NCI-H526 treated with DMSO at 0.1 percent for 48 hours (cell line): ENCODE measurements at regions not wholly inside any gene's neighbourhood (a gene's known extent, or its start where the extent isn't known, plus 50 kb on each side); places are given as distances from the start of the nearest gene placed in this dataset.

Experiments used
- DNase-seq: peaks from one replicate; lab custom pipeline; 2025; lab: John Stamatoyannopoulos, UW

GRCh38 chr19:28292822-28293500 lies 920.0 kb downstream of the UQCRFS1 start:
- DNase-seq = peak; percentile 78

- DNase-seq = no peak
These were observed 921.1 kb downstream of the UQCRFS1 start for GRCh38 chr19:28291874-28292273.

- DNase-seq = no peak
These were observed 921.8 kb downstream of the UQCRFS1 start for GRCh38 chr19:28290963-28291657.

- peak; percentile 77 for DNase-seq
These were observed 923.5 kb downstream of the UQCRFS1 start for GRCh38 chr19:28289295-28290063.

- peak; percentile 10 for DNase-seq
These were observed 924.2 kb downstream of the UQCRFS1 start for GRCh38 chr19:28288572-28289264.

- DNase-seq = no peak
These were observed 927.0 kb downstream of the UQCRFS1 start for GRCh38 chr19:28285917-28286316.

- DNase-seq = no peak
These were observed 927.9 kb downstream of the UQCRFS1 start for GRCh38 chr19:28285078-28285477.

- DNase-seq = no peak
These were observed 928.6 kb downstream of the UQCRFS1 start for GRCh38 chr19:28284389-28284788.

- DNase-seq = no peak
These were observed 929.4 kb downstream of the UQCRFS1 start for GRCh38 chr19:28283592-28283991.

GRCh38 chr19:28281676-28282075 lies 931.3 kb downstream of the UQCRFS1 start:
- DNase-seq = no peak

- no peak for DNase-seq
These were observed 948.4 kb downstream of the UQCRFS1 start for GRCh38 chr19:28264556-28264955.

GRCh38 chr19:28258829-28259228 lies 954.1 kb downstream of the UQCRFS1 start:
- DNase-seq = no peak

GRCh38 chr19:28257396-28257795 lies 955.6 kb downstream of the UQCRFS1 start:
- DNase-seq = no peak

GRCh38 chr19:28247243-28247642 lies 965.7 kb downstream of the UQCRFS1 start:
- DNase-seq = no peak

- no peak for DNase-seq
These were observed 967.0 kb downstream of the UQCRFS1 start for GRCh38 chr19:28245937-28246336.

GRCh38 chr19:28244966-28245365 lies 968.0 kb downstream of the UQCRFS1 start:
- no peak for DNase-seq

GRCh38 chr19:28242317-28242927 lies 970.5 kb downstream of the UQCRFS1 start:
- DNase-seq = no peak

GRCh38 chr19:28239270-28239669 lies 973.7 kb downstream of the UQCRFS1 start:
- no peak for DNase-seq

- DNase-seq = no peak
These were observed 974.6 kb downstream of the UQCRFS1 start for GRCh38 chr19:28238270-28238820.

GRCh38 chr19:28235606-28236125 lies 977.3 kb downstream of the UQCRFS1 start:
- DNase-seq = no peak

GRCh38 chr19:28234637-28235036 lies 978.3 kb downstream of the UQCRFS1 start:
- DNase-seq = no peak
